Activated CD8-positive, alpha-beta memory T cell treated with anti-CD3 and anti-CD28 coated beads, Interleukin-2, amount 50 U/mL, for 48 hours (primary cell): ENCODE measurements at regions not wholly inside any gene's neighbourhood (a gene's known extent, or its start where the extent isn't known, plus 50 kb on each side); places are given as distances from the start of the nearest gene placed in this dataset.

ENCODE experiments used
- DNase-seq: peaks from one replicate; pipeline ENCODE4 v3.0.0-alpha.2; 2020

DNA sequence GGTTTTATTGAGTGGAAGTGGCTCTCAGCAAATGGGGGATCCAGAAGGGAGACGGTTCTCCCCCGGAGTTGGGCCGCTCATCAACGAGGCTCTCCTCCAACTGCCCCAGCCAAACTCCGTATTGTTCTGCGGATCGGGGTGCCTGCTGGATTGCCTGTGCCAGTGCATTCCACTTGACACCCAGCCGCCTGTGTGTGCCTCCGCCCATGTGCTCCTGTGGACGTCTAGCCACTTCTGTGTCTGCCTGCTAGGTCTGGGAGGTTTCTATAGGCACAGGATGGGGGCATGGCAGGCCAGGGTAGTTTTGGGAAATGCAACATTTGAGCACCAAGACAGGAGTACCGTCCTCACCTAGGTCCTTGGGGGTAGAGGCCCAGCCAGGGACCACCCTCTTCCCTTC lies 225.7 kb upstream of the AMIGO2 start:
- no peak for DNase-seq

DNA sequence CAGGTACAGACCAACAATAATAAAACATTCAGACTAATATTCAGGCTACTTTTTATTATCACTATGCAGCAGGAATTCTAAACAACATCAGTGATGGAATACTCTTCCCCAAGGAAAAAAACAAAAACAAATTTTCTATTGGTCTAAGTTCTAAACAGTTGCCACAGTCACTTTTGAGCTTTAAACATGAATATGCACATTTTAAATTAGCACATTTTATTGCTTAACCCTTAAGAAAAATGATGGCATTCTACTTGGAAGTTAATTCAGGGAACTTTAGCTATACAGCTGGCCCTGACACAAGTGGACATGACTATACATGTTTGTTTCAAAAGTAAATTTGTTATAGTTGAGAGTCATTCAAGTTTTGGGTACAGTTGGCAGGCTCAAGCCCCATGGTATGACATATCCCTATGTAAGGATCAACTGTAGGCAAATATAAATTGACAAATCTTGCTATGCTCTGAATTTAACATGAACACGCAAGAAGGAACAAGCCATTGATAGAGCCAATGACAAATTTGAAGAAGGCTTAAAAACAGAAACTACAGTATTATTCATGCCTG lies 224.3 kb upstream of the AMIGO2 start:
- DNase-seq, result no peak

DNA sequence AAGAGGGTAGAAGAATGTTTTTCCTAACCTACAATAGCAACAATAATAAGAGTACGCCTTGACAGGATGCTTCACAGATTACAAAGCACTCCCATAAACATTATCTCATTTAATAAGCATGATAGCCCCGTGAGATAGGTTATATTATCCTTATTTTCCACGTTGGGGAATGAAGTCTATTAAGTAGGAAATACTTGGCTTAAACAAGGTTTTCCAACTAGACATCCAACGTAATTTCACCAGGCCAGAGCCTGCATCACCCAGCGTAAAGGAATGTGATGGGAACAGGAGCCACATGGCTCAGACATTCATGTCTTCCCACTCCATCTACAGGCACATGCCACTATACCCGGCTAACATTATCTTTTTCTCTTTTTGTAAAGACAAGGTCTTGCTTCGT lies 223.4 kb upstream of the AMIGO2 start:
- DNase-seq, result no peak

DNA sequence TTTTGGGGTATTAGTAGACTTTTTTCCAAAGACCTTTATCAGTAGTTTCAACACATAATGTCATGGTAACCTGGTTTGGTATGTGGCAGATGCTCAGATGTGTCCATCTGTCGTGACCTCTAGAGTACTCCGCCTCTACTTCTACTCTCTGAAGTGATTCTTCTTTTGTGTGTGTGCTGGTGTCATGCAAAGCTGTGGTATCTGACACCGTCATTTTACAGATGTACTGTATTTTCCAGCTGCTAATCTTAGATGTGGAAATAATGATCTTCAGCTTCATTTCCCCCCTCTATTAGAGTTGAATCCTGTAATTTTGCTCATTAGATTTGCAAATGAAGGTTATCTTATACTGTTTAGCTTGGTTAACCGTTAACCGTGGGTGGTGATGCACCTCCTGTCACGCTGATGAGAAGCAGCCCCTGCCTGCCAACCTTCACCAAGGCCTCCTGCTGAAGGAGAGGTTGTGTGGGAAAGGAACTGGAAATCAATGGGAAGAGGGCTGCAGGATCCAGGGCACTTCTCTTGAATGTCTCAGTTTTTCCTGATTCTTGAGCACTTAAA lies 222.4 kb upstream of the AMIGO2 start:
- no peak for DNase-seq

DNA sequence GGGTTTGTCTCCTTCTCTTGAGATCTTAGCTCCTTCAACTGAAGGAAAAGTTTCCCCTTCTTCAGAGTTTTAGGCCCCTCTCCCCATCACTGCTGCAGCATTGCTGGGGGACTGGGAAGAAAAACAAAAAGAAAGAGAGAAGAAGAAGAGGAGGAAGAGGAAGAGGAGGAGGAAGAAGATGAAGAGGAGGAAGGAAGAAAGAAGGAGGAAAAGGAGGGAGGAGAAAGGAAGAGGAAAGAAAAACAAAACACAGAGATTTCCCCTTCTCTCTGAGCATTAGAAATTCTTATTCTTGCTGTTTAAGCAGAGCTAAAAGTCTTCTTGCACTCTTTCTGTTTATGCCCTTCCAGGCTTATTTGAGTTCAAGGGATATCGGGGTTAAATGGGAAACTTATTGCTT lies 219.8 kb upstream of the AMIGO2 start:
- no peak for DNase-seq

DNA sequence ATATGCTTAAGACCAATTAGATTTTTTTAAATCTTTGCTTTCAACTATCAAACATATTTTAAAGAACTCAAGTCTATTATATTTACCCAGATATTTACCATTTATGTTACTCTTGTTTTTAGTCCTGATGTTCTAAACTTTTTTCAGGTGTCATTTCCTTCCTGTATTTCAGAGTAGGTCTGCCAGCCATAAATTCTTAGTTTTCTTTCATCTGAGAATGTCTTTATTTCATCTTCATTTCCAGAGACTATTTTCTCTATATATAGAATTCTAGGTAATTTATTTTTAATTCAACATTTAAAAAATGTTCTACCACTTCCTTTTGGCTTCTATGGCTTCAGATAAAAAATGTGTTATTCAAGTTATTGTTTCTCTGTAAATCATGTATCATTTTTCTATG lies 218.2 kb upstream of the AMIGO2 start:
- DNase-seq, result no peak

DNA sequence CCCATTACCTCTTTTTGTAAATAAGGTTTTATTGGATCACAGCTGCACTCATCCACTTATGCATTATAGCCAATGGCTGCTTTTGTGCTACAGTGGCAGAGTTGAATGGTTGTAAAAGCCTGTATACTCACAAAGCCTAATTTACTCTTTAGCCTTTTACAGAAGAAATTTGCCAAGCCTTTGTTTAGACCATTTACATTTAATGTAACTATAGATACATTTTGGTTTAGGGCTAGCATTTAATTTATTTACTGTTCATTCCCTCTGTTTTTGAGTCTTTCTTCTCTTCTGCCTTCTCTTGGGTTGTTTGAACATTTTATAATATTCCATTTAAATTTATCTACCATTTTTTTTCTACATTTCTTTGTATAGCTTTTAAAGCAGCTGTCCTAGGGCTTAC lies 217.1 kb upstream of the AMIGO2 start:
- no peak for DNase-seq

DNA sequence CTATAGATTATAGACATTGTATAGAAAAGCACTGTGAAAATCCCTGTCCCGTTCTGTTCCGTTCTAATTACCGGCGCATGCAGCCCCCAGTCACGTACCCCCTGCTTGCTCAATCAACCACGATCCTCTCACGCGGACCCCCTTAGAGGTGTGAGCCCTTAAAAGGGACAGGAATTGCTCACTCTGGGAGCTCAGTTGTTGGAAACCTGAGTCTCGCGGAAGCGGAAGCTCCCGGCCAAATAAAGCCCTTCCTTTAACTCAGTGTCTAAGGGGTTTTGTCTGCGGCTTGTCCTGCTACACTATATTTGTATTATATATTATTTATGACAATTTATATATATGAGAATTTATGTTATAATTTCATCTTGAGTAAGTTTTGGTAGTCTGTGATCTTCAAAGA lies 213.6 kb upstream of the AMIGO2 start:
- DNase-seq, result no peak

DNA sequence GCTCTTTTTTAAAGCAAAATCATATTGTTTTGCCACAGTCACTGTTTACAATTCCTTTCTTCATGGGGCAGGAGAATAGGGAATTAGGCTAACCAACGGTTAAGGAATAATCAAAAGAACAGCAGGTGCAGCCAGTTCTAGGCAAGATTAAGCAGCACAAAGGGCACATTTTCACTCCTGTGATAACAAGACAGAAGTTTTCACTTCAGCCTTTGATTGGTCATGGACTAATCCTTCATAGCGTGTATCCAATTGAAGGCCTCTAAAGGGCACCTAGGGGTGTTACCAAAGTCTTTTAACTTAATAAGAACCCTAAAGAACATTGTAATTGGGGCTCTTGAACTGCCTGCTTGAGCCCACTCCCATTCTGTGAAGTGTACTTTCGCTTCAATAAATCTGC lies 206.9 kb upstream of the AMIGO2 start:
- DNase-seq, result no peak
